Astrocyte of the spinal cord (primary cell): ENCODE measurements at regions not wholly inside any gene's neighbourhood (a gene's known extent, or its start where the extent isn't known, plus 50 kb on each side); places are given as distances from the start of the nearest gene placed in this dataset.

Source experiments
- DNase-seq: peaks from one replicate; pipeline ENCODE4 v3.0.0; 2011; ENCODE audit warnings: low read depth, low spot score
- H3K4me3 ChIP-seq: 2 replicates; pipeline ENCODE4 v1.5.1; 2011; ENCODE audit warnings: low read depth, mild to moderate bottlenecking, low read length, moderate library complexity
- in situ Hi-C: cut with HindIII; loops from 2 replicates; pipeline ENCODE4 v1.10.0; 2017; ENCODE audit warnings: low sequenced_read_pairs
- TF ChIP-seq, protein P1 (sequence below): IDR thresholded peaks from 2 replicates; pipeline ENCODE4 v1.5.1; 2012; ENCODE audit warnings: low read depth, mild to moderate bottlenecking, low read length, inconsistent platforms

DNA sequence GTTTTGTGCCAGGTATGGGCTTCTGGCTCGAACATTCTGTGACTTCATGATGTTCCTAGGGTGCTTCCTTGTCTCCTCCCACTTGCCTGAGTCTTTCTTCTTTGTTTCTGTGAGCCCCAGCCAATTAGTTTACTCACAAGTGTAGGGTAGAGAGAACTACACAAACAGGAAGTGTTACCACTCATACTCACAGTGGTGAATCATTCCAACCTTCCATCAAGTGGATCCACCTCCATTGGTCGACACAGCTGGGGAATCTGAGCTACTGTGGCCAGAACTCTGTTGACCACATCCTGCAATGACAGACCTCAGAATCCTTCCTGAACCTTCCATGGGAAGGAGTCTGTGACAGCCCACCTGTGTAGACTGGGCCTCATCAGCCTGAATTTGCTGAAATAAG is 76.8 kb downstream of the UNC5CL start:
- in situ Hi-C loops: no loop called here
- peak; percentile 87 for DNase-seq
- TF ChIP-seq, protein P1, sequence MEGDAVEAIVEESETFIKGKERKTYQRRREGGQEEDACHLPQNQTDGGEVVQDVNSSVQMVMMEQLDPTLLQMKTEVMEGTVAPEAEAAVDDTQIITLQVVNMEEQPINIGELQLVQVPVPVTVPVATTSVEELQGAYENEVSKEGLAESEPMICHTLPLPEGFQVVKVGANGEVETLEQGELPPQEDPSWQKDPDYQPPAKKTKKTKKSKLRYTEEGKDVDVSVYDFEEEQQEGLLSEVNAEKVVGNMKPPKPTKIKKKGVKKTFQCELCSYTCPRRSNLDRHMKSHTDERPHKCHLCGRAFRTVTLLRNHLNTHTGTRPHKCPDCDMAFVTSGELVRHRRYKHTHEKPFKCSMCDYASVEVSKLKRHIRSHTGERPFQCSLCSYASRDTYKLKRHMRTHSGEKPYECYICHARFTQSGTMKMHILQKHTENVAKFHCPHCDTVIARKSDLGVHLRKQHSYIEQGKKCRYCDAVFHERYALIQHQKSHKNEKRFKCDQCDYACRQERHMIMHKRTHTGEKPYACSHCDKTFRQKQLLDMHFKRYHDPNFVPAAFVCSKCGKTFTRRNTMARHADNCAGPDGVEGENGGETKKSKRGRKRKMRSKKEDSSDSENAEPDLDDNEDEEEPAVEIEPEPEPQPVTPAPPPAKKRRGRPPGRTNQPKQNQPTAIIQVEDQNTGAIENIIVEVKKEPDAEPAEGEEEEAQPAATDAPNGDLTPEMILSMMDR: no peak
- no peak overlapping the region for H3K4me3 ChIP-seq

DNA sequence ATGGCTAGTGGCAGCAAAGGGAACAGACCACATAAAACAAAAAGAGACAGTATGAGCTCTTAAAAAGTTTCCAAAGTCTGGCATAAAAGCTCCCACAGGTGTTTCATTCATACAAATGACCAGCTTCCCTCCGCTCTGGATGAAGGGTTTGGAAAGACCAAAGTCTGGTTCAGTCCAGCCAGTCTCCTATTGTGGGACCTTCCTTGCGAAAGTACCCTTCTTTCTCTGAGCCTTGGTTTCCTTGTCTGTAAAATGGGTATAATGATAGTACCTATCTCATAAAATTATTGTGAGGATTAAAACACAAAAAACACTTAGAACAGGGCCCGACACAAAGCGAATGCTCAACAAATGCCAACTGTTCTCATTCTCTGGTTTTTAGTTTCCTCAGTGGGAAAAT is 77.2 kb downstream of the UNC5CL start:
- TF ChIP-seq, protein P1: no peak
- in situ Hi-C loops: no loop called here
- DNase-seq: no peak
- H3K4me3 ChIP-seq: no peak overlapping the region

GRCh38 chr6:40960742-40961430 is 78.1 kb downstream of the UNC5CL start:
- TF ChIP-seq, protein P1: no peak
- in situ Hi-C loops: no loop called here

GRCh38 chr6:40959781-40960327 is 79.2 kb downstream of the UNC5CL start:
- no peak overlapping the region for H3K4me3 ChIP-seq
- TF ChIP-seq, protein P1: no peak
- DNase-seq: no peak
- in situ Hi-C loops: no loop called here

More at GRCh38 chr6:40960742-40961430, 78.1 kb downstream of the UNC5CL start:
- DNase-seq: no peak
- H3K4me3 ChIP-seq: no peak overlapping the region

- in situ Hi-C loops: no loop called here
- DNase-seq: no peak
- TF ChIP-seq, protein P1: no peak
- H3K4me3 ChIP-seq: no peak overlapping the region
Measured at GRCh38 chr6:40958738-40959137, 80.3 kb downstream of the UNC5CL start.

DNA sequence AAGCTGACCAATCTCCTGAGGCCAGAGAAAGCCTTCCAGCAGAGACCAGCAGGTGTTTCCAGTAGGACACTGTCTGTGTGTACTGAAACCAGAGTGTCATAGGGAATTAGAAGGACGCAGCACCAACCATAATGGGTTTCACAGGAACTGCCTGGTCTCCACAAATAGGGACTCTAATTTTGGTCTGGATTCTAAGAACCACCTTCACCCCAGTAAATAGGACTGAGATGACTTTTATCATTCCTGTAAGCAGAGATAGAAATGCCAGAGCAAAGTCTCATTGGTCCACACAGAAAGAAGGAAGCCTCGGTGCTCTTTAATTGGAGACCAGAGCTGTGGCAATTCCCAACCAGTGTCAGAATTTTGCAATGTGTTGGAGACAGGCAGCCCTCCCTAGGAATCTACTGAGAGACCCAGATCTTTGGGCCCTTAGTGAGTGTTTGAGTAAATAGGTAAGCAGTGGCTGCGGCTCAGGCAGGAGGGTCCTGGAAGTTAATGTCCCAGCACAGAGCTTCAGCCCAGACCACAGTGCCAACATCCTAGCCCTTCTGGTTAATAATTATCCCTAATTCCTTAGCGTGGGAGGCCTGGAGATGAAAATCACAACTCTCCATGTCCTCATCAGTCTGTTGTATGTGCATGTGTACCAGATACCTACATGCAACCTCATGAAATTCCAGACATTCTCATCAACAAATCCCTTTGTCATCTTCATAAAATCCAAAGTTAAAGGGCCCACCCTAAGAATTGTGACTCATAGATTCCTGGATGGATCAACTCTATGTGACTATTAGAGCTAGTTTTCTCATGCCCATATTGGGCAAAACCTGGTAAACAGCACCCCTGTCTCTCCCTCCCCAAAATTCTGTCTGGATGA is 81.2 kb downstream of the UNC5CL start:
- no peak overlapping the region for H3K4me3 ChIP-seq
- in situ Hi-C loops: no loop called here
- peak; percentile 45 for DNase-seq
- TF ChIP-seq, protein P1: no peak
